Thyroid gland (tissue), 4 donors: ENCODE measurements at regions not wholly inside any gene's neighbourhood (a gene's known extent, or its start where the extent isn't known, plus 50 kb on each side); places are given as distances from the start of the nearest gene placed in this dataset.

Source experiments
- DNase-seq, 2 donors: peaks; one replicate each; pipeline ENCODE4 v3.0.0-alpha.2; 2019
- H3K27ac ChIP-seq, 3 donors: fragments of 200-600 bp; sonication (generic); 1 replicate in 2 of 3; 2 replicates in 1 of 3; pipeline ENCODE4 v1.5.1; 2016 to 2019; ENCODE audit warnings: mild to moderate bottlenecking in 1 of 3, moderate library complexity in 1 of 3
- H3K27me3 ChIP-seq: fragments of 200-600 bp; sonication (generic); one replicate; pipeline ENCODE4 v1.5.1; 2019
- H3K36me3 ChIP-seq, 2 donors: fragments of 200-600 bp; sonication (generic); one replicate each; pipeline ENCODE4 v1.5.1; 2016 to 2019
- H3K4me1 ChIP-seq, 2 donors: fragments of 200-600 bp; sonication (generic); one replicate each; pipeline ENCODE4 v1.5.1; 2017 to 2019
- H3K4me3 ChIP-seq, 3 donors: fragments of 200-600 bp; sonication (generic); replicated peaks in 1 of 3; 1 replicate in 2 of 3; 2 replicates in 1 of 3; pipeline ENCODE4 v1.5.1; 2016; ENCODE audit warnings: mild to moderate bottlenecking in 1 of 3
- H3K9me3 ChIP-seq: fragments of 200-600 bp; sonication (generic); one replicate; pipeline ENCODE4 v1.5.1; 2017
- POLR2A ChIP-seq, 2 donors: fragments of 450-650 bp; IDR thresholded peaks; one replicate each; pipeline ENCODE4 v1.6.1; 2017; ENCODE audit warnings: antibody characterized with exemption in 2 of 2, mild to moderate bottlenecking in 2 of 2, moderate library complexity in 1 of 2
- WGBS, 2 donors: methylation state at CpG; one replicate each; pipeline ENCODE4 v1.1.5; 2017; 5-methylcytosine and 5-hydroxymethylcytosine counted together
- intact Hi-C: fragments of 100-400 bp; cut with DNase I; formaldehyde crosslinking; loops from one replicate; pipeline ENCODE4 v1.15.1; 2023
- TF ChIP-seq, protein P1 (sequence below), 6 experiments: fragments of 200-600 bp in 3 of 6; fragments of 450-650 bp in 3 of 6; sonication (generic) in 3 of 6; IDR thresholded peaks; one replicate each; pipeline ENCODE4 v1.5.1; 2016 to 2019; ENCODE audit warnings: antibody characterized with exemption in 6 of 6, mild to moderate bottlenecking in 2 of 6, inconsistent platforms in 1 of 6, moderate library complexity in 1 of 6

DNA sequence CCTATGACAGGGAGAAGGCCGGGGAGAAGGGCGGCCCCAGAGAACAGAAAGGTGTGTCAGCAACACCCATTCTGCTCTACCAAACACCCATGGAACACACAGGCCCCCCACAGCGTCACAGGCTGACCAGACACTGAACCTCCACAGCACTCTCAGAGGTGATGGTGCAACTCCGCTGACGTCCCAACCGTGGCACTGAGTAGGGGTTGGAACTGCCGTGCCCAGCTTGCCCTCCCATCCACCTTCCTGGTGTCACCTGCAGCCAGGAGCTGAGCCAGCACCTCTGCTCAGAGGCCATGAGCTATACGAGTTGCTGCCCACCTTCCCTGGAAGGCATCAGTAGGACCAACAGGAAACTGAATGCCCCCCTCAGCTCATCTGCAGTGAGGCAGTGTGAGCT, 412.9 kb upstream of the SALL3 start:
- H3K27me3 ChIP-seq, result no peaks in the 10 kb centered on the region
- no peak for TF ChIP-seq POLR2A (IDR thresholded peaks at IDR 0.05)
- TF ChIP-seq, protein P1, sequence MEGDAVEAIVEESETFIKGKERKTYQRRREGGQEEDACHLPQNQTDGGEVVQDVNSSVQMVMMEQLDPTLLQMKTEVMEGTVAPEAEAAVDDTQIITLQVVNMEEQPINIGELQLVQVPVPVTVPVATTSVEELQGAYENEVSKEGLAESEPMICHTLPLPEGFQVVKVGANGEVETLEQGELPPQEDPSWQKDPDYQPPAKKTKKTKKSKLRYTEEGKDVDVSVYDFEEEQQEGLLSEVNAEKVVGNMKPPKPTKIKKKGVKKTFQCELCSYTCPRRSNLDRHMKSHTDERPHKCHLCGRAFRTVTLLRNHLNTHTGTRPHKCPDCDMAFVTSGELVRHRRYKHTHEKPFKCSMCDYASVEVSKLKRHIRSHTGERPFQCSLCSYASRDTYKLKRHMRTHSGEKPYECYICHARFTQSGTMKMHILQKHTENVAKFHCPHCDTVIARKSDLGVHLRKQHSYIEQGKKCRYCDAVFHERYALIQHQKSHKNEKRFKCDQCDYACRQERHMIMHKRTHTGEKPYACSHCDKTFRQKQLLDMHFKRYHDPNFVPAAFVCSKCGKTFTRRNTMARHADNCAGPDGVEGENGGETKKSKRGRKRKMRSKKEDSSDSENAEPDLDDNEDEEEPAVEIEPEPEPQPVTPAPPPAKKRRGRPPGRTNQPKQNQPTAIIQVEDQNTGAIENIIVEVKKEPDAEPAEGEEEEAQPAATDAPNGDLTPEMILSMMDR (IDR thresholded peaks at IDR 0.05), result no peak
- H3K9me3 ChIP-seq, result no peaks in the 10 kb centered on the region
- 74 to 92% methylated on average over 7 to 8 of the region's 8 CpGs for WGBS, 2 donors
- intact Hi-C loops, result no loop called here
- DNase-seq, result no peak
- H3K36me3 ChIP-seq, result no peaks in the 10 kb centered on the region
- no peak overlapping the region for H3K4me3 ChIP-seq
- H3K4me1 ChIP-seq, result no peaks in the 10 kb centered on the region
- H3K27ac ChIP-seq, result no peak overlapping the region

DNA sequence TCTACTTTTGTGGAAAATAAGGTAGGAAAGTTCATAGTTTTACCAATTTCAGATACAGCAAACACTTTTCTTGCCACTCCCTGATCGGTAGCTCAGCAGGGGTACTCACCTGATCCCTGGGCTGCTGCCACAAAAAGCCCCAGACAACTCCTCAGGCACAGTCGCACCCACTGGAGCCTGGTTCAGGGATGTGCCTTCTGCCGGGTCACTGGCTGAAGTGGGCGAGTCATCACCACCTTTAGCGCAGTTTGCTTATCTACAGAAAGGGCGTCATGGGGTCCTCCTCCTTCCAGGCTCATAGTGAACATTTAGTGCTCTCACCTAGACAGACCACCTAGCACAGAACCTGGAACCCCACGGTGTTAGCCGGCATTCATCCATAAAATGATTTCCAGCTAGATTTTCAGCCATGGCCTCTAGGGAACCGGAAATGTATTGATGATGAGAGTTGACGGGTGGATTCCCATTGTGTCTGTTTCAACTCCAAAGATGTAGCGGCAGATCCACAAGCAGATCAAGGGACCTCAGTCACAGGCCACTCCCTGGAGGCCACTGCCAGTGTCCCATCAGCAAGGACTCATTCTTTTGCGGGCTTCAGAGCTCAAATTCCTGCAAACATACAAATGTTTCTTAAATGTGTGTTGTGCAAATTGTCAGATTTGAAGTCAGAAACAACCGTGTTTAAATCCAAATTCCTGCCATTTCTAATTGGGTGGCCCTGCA, 408.4 kb upstream of the SALL3 start:
- intact Hi-C loops, result no loop called here
- Histone ChIP-seq H3K27ac (no peak overlapping the region), H3K4me1 (no peaks in the 10 kb centered on the region), H3K27me3 (no peaks in the 10 kb centered on the region), H3K4me3 (no peak overlapping the region), H3K36me3 (no peaks in the 10 kb centered on the region), H3K9me3 (no peaks in the 10 kb centered on the region)
- DNase-seq, result no peak
- TF ChIP-seq POLR2A (IDR thresholded peaks at IDR 0.05), result no peak
- TF ChIP-seq, protein P1 (IDR thresholded peaks at IDR 0.05), result no peak
- WGBS, 2 donors, result 91 to 93% methylated on average over 13 of the region's 13 CpGs

DNA sequence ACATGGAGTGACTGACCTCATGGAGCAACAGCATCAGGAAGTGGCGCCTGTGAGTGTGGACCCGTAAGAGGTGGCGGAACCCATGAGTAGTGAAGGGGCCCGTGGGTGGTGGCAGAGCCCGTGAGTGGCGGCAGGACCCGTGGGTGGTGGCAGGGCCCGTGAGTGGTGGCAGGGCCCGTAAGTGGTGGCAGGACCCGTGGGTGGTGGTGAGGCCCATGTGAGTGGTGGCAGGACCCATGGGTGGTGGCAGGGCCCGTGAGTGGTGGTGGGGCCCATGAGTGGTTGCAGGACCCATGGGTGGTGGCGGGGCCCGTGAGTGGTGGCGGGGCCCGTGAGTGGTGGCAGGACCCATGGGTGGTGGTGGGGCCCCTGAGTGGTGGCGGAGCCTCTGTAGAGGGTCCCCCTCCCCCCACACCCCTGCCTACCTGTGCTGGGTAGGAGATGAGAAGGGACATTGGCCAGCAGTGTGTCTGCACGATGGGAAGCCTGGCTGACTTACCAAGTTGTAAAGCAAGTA, 407.7 kb upstream of the SALL3 start:
- no peaks in the 10 kb centered on the region for H3K4me1 ChIP-seq
- no peaks in the 10 kb centered on the region for H3K9me3 ChIP-seq
- 89 to 91% methylated on average over 11 to 16 of the region's 17 CpGs for WGBS, 2 donors
- intact Hi-C loops, result no loop called here
- no peak overlapping the region for H3K4me3 ChIP-seq
- H3K27ac ChIP-seq, result no peak overlapping the region
- TF ChIP-seq, protein P1 (IDR thresholded peaks at IDR 0.05), result no peak
- TF ChIP-seq POLR2A (IDR thresholded peaks at IDR 0.05), result no peak
- no peaks in the 10 kb centered on the region for H3K27me3 ChIP-seq
- DNase-seq, result no peak
- no peaks in the 10 kb centered on the region for H3K36me3 ChIP-seq

DNA sequence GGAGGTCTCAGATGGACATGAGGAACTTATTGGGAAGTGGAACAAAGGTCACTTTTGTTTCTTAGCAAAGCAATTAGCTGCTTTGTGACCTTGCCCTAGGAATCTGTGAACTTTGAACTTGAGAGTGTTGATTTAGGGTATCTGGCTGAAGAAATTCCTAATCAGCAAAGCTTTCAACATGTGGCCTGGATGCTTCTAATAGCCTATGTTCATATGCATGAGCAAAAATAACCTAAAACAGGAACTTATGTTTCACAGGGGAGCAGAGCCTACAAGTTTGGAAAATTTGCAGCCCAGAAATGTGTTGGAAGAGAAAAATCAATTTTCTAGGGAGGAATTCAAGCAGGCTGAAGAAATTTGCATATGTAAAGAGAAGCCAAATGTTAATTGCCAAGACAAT, 405.8 kb upstream of the SALL3 start:
- no peaks in the 10 kb centered on the region for H3K4me1 ChIP-seq
- no peak overlapping the region for H3K27ac ChIP-seq
- TF ChIP-seq POLR2A (IDR thresholded peaks at IDR 0.05), result no peak
- TF ChIP-seq, protein P1 (IDR thresholded peaks at IDR 0.05), result no peak
- no peak overlapping the region for H3K4me3 ChIP-seq
- intact Hi-C loops, result no loop called here
- no peaks in the 10 kb centered on the region for H3K9me3 ChIP-seq
- no peaks in the 10 kb centered on the region for H3K36me3 ChIP-seq
- H3K27me3 ChIP-seq, result no peaks in the 10 kb centered on the region
- DNase-seq, result no peak

DNA sequence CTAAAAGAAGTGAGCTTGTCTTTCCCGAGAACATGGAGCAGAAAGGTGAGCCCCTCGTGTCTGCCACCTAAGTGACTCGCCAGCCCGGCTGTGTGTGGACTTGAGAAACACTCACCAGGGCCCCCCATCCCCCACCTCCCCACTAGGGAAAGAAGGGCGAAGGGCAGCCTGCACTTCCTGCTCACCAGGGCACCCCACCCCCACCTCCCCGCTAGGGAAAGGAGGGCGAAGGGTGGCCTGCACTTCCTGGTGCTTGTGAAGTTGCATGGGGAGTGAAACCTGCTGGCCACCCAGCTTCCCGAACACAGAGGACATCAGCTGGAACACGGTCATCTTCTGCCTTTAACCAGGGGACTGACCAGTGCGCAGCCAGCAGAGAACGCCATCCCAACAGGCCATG, 402.7 kb upstream of the SALL3 start:
- Histone ChIP-seq H3K36me3 (no peaks in the 10 kb centered on the region), H3K27ac (no peak overlapping the region), H3K27me3 (no peaks in the 10 kb centered on the region), H3K4me1 (no peaks in the 10 kb centered on the region), H3K4me3 (no peak overlapping the region), H3K9me3 (no peaks in the 10 kb centered on the region)
- DNase-seq, result no peak
- 87 to 89% methylated on average over 8 to 11 of the region's 11 CpGs for WGBS, 2 donors
- TF ChIP-seq, protein P1 (IDR thresholded peaks at IDR 0.05), result no peak
- no peak for TF ChIP-seq POLR2A (IDR thresholded peaks at IDR 0.05)
- intact Hi-C loops, result no loop called here
